ENCODE measurements at regions not wholly inside any gene's neighbourhood (a gene's known extent, or its start where the extent isn't known, plus 50 kb on each side); places are given as distances from the start of the nearest gene placed in this dataset.

GRCh38 chr5:61620699-61621182 is 288.7 kb downstream of the ZSWIM6 start:
- TF ChIP-seq ZNF274 (IDR thresholded peaks at IDR 0.05; ENCODE audit: low read depth, low read length): no peak
- no peak for TF ChIP-seq YY1 (IDR thresholded peaks at IDR 0.05; ENCODE audit: insufficient read depth, insufficient read length)

All from NT2/D1 (cell line).